Common myeloid progenitor, CD34-positive (primary cell): ENCODE measurements at regions not wholly inside any gene's neighbourhood (a gene's known extent, or its start where the extent isn't known, plus 50 kb on each side); places are given as distances from the start of the nearest gene placed in this dataset.
A peak's percentile ranks its signal among the peaks of the same experiment; 100 is the strongest.

ENCODE experiments used
- CTCF ChIA-PET: fragments of 350-600 bp; sonication (Branson Sonifier 250); formaldehyde crosslinking; loops from one replicate; lab custom pipeline; 2021; ENCODE audit warnings: antibody characterized with exemption; lab: Charles Lee
- POLR2A ChIA-PET: fragments of 350-600 bp; sonication (Branson Sonifier 250); formaldehyde crosslinking; loops from one replicate; lab custom pipeline; 2021; ENCODE audit warnings: antibody characterized with exemption; lab: Charles Lee
- DNase-seq, 3 donors: peaks; one replicate each; pipeline versions ENCODE4 v3.0.0 to v3.0.0-alpha.2; 2013
- H3K27ac ChIP-seq, 2 experiments: 1 replicate in 1 of 2; 2 replicates in 1 of 2; pipeline ENCODE4 v1.7.0; 2013; ENCODE audit warnings: inconsistent platforms in 2 of 2, low read length in 2 of 2, mild to moderate bottlenecking in 2 of 2, low read depth in 1 of 2, moderate library complexity in 1 of 2; ENCODE audit not compliant: severe bottlenecking in 2 of 2, insufficient read depth in 1 of 2, poor library complexity in 1 of 2
- H3K27me3 ChIP-seq, 5 experiments: replicated peaks in 2 of 5; 1 replicate in 3 of 5; 2 replicates in 2 of 5; pipeline versions ENCODE4 v1.6.1 to v1.7.0; 2013; ENCODE audit warnings: low read length in 4 of 5, mild to moderate bottlenecking in 2 of 5, moderate library complexity in 2 of 5, inconsistent platforms in 1 of 5; ENCODE audit not compliant: insufficient read depth in 5 of 5, control insufficient read depth in 4 of 5
- H3K36me3 ChIP-seq, 4 experiments: 1 replicate in 2 of 4; 2 replicates in 2 of 4; pipeline versions ENCODE4 v1.6.1 to v1.7.0; 2013; ENCODE audit warnings: low read length in 3 of 4, control low read depth in 1 of 4, mild to moderate bottlenecking in 1 of 4; ENCODE audit not compliant: control insufficient read depth in 4 of 4, insufficient read depth in 4 of 4
- H3K4me1 ChIP-seq, 4 experiments: 1 replicate in 3 of 4; 2 replicates in 1 of 4; pipeline versions ENCODE4 v1.6.1 to v1.7.1; 2013; ENCODE audit warnings: low read length in 3 of 4, mild to moderate bottlenecking in 3 of 4, control low read depth in 1 of 4, inconsistent platforms in 1 of 4, moderate library complexity in 1 of 4; ENCODE audit not compliant: control insufficient read depth in 4 of 4, insufficient read depth in 4 of 4; ENCODE audit errors: control extremely low read depth in 1 of 4
- H3K4me3 ChIP-seq, 7 experiments: 1 replicate in 4 of 7; 2 replicates in 3 of 7; pipeline versions ENCODE4 v1.5.1 to v1.7.0; 2013; ENCODE audit warnings: mild to moderate bottlenecking in 7 of 7, low read length in 6 of 7, moderate library complexity in 6 of 7, inconsistent platforms in 2 of 7, low read depth in 2 of 7, control low read depth in 1 of 7; ENCODE audit not compliant: insufficient read depth in 4 of 7, control insufficient read depth in 1 of 7; ENCODE audit errors: extremely low read depth in 1 of 7
- H3K9me3 ChIP-seq, 5 experiments: 1 replicate in 4 of 5; 2 replicates in 1 of 5; pipeline versions ENCODE4 v1.6.1 to v1.7.1; 2013; ENCODE audit warnings: low read length in 4 of 5, mild to moderate bottlenecking in 2 of 5, inconsistent platforms in 1 of 5, low read depth in 1 of 5, moderate library complexity in 1 of 5; ENCODE audit not compliant: control insufficient read depth in 4 of 5, insufficient read depth in 2 of 5; ENCODE audit errors: control extremely low read depth in 1 of 5
- WGBS: methylation state at CpG from one replicate; pipeline ENCODE4 v1.1.5; 2013; ENCODE audit not compliant: insufficient coverage; 5-methylcytosine and 5-hydroxymethylcytosine counted together

GRCh38 chr3:87788516-87788915 is 270.3 kb downstream of the CGGBP1 start:
- POLR2A ChIA-PET: no interaction called here
- H3K27ac ChIP-seq: no peak overlapping the region
- WGBS: no CpG with 5 or more reads among the region's 4 CpGs
- no peaks in the 10 kb centered on the region for H3K27me3 ChIP-seq
- CTCF ChIA-PET: no interaction called here
- H3K9me3 ChIP-seq: no peaks in the 10 kb centered on the region
- peaks cover 9 to 46% (median 11%) of the 10 kb centered on the region in 4 experiments for H3K4me1 ChIP-seq
- peak overlapping the region in 1 of 7 experiments; percentile 26 for H3K4me3 ChIP-seq
- peak in 1 of 3 donors; percentile 41 for DNase-seq
- no peaks in the 10 kb centered on the region for H3K36me3 ChIP-seq

- no peak for DNase-seq
- peaks cover 0 to 8% (median 0%) of the 10 kb centered on the region in 4 experiments for H3K4me1 ChIP-seq
- ChIA-PET CTCF (no interaction called here), POLR2A (no interaction called here)
- no peaks in the 10 kb centered on the region for H3K27me3 ChIP-seq
- H3K9me3 ChIP-seq: peaks cover 2 to 31% (median 4%) of the 10 kb centered on the region in 5 experiments
- no CpG with 5 or more reads among the region's 2 CpGs for WGBS
- no peak overlapping the region for H3K4me3 ChIP-seq
- peaks cover 0 to 2% (median 0%) of the 10 kb centered on the region in 4 experiments for H3K36me3 ChIP-seq
- no peak overlapping the region for H3K27ac ChIP-seq
Observed at GRCh38 chr3:87780811-87781210, 278.0 kb downstream of the CGGBP1 start.

DNA sequence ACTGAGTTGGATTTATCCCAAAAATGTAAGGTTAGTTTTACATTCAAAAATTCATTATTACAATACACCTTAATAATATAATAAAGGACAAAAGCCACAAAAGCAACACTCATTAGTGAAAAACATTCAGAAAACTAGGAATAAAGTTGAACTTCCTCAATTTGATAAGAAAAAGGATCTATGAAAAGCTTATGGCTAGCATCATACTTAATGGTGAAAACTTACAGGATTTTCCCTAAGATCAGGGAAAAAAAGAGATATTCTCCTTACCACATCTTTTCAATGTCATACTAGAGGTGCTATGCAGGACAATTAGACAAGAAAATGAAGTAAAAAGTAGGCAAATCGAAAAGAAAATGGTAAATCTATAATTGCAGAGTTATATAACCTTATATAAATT is 279.9 kb downstream of the CGGBP1 start:
- Histone ChIP-seq H3K27me3 (no peaks in the 10 kb centered on the region), H3K36me3 (peaks cover 0 to 2% (median 0%) of the 10 kb centered on the region in 4 experiments), H3K4me3 (no peak overlapping the region), H3K4me1 (peaks cover 0 to under 1% (median 0%) of the 10 kb centered on the region in 4 experiments), H3K27ac (no peak overlapping the region), H3K9me3 (peaks cover 4 to 38% (median 4%) of the 10 kb centered on the region in 5 experiments)
- no peak for DNase-seq
- ChIA-PET CTCF (no interaction called here), POLR2A (no interaction called here)
- WGBS: no CpG with 5 or more reads among the region's 1 CpG

DNA sequence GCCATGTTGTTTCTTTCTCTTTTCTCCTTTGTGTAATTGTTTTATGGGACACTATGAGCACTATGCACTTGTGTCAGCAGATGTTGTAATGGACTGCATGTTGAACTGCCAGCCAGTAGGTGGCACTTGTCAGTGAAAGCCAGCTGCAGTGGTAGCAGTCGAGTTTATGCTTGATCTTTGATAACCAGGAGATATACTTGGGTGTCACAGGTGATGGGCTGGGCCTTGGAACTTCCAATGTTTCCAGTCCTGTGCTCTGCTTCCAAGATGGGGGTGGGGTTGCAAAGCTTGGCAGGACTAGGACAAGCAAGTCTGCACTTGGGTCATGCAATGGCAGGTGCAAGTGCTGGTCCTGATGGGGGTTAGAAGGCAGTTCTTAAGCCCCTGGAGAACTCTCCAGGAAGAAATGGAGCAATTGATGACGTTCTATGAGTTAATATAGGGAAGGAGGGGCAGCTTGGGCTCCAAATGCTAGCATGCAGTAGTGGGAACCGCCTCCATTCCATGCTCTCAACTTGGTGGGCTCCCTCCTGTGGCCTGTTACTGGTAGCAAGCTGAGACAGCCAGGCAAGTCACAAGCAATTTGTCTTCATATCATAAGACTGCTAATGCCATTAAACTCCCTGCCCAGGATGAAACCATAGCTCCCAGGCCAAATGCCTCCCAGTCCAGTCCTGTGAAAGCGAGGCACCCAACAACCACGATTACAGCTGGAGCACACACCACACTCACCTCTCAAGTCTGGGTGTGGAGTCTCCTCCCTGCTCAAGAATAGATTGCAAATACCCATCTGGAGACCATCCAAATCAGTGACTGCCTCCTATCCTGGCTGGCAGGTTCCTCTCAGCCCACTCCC is 287.2 kb downstream of the CGGBP1 start:
- H3K27me3 ChIP-seq: no peaks in the 10 kb centered on the region
- peak overlapping the region in 1 of 7 experiments; percentile 5 for H3K4me3 ChIP-seq
- ChIA-PET POLR2A (no interaction called here), CTCF (interaction anchor here (1.1 to 2.0 kb wide), 4 partner anchors 9 to 473 kb away, joined by 3 to 8 read pairs (median 4); no protein-coding TSS in a partner anchor)
- peaks cover 0 to 29% (median 2%) of the 10 kb centered on the region in 5 experiments for H3K9me3 ChIP-seq
- H3K27ac ChIP-seq: no peak overlapping the region
- no peaks in the 10 kb centered on the region for H3K36me3 ChIP-seq
- H3K4me1 ChIP-seq: no peaks in the 10 kb centered on the region
- peak in 2 of 3 donors; percentile 70 to 80 for DNase-seq
- 54% methylated on average over 2 of the region's 5 CpGs for WGBS

DNA sequence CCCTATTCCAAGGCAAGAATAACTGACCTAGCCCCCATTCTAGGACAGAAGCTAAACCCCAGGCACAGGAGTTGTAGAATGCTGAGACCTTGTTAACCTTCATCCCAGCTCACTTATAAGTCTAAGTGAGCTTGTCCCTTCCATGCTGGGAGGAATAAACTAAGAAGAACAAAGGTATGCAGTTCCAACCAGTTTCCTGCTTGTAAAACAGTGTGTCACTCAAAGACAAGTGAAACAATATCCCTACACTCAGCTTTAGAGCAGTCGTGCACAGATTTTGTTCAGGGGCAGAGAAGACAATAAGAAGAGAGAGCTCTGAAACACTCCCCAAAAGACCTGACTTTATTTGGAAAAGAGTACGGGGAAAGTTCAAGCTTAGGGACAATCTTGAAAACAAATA is 292.1 kb downstream of the CGGBP1 start:
- no peak for DNase-seq
- 80% methylated on average over 1 of the region's 2 CpGs for WGBS

GRCh38 chr3:87765256-87765655 is 293.5 kb downstream of the CGGBP1 start:
- H3K9me3 ChIP-seq: peaks cover 0 to 22% (median 0%) of the 10 kb centered on the region in 5 experiments
- no peaks in the 10 kb centered on the region for H3K36me3 ChIP-seq
- no peaks in the 10 kb centered on the region for H3K4me1 ChIP-seq
- H3K27ac ChIP-seq: no peak overlapping the region
- CTCF ChIA-PET: no interaction called here
- no peaks in the 10 kb centered on the region for H3K27me3 ChIP-seq
- no peak for DNase-seq
- no peak overlapping the region for H3K4me3 ChIP-seq
- POLR2A ChIA-PET: no interaction called here
- whole genome bisulfite sequencing: no CpG with 5 or more reads among the region's 3 CpGs

More for the DNA sequence above, 292.1 kb downstream of the CGGBP1 start:
- Histone ChIP-seq H3K4me3 (no peak overlapping the region), H3K36me3 (no peaks in the 10 kb centered on the region), H3K4me1 (no peaks in the 10 kb centered on the region), H3K27ac (no peak overlapping the region), H3K9me3 (peaks cover 0 to 19% (median 0%) of the 10 kb centered on the region in 5 experiments), H3K27me3 (no peaks in the 10 kb centered on the region)
- CTCF ChIA-PET: interaction anchor here (1.1 kb wide), 1 partner anchor 10 kb away, joined by 3 read pairs; no protein-coding TSS in a partner anchor
- POLR2A ChIA-PET: no interaction called here

- H3K27ac ChIP-seq: no peak overlapping the region
- peaks cover 0 to 13% (median 1%) of the 10 kb centered on the region in 5 experiments for H3K9me3 ChIP-seq
- POLR2A ChIA-PET: no interaction called here
- no peaks in the 10 kb centered on the region for H3K4me1 ChIP-seq
- no peak overlapping the region for H3K4me3 ChIP-seq
- CTCF ChIA-PET: interaction anchor here (1.2 kb wide), 1 partner anchor 10 kb away, joined by 3 read pairs; no protein-coding TSS in a partner anchor
- DNase-seq: no peak
- no peaks in the 10 kb centered on the region for H3K36me3 ChIP-seq
- no peaks in the 10 kb centered on the region for H3K27me3 ChIP-seq
- 99% methylated on average over 15 of the region's 17 CpGs for WGBS
Observed at GRCh38 chr3:87761795-87762194, 297.0 kb downstream of the CGGBP1 start.
